ENCODE measurements at regions not wholly inside any gene's neighbourhood (a gene's known extent, or its start where the extent isn't known, plus 50 kb on each side); places are given as distances from the start of the nearest gene placed in this dataset.
"Not testable (repeated sequence)": the region's sequence is repeated elsewhere in the genome, so short reads cannot be mapped to it uniquely, and the experiment has no call there.

- DNase-seq (ENCODE audit: extremely low read depth, low read depth): no peak
Observed at GRCh38 chr13:88360761-88361160, 689.6 kb downstream of the SLITRK5 start.

- no peak for DNase-seq (ENCODE audit: extremely low read depth, low read depth)
Observed at GRCh38 chr13:88369866-88370265, 698.7 kb downstream of the SLITRK5 start.

- no peak for DNase-seq (ENCODE audit: extremely low read depth, low read depth)
Observed at GRCh38 chr13:88376760-88377388, 705.7 kb downstream of the SLITRK5 start.

GRCh38 chr13:88377852-88378251 lies 706.7 kb downstream of the SLITRK5 start:
- DNase-seq (ENCODE audit: extremely low read depth, low read depth): no peak

GRCh38 chr13:88384542-88384941 lies 713.4 kb downstream of the SLITRK5 start:
- no peak for DNase-seq (ENCODE audit: extremely low read depth, low read depth)

- DNase-seq (ENCODE audit: extremely low read depth, low read depth): no peak
Observed at GRCh38 chr13:88395804-88396203, 724.6 kb downstream of the SLITRK5 start.

GRCh38 chr13:88411696-88412095 lies 740.5 kb downstream of the SLITRK5 start:
- DNase-seq (ENCODE audit: extremely low read depth, low read depth): no peak

GRCh38 chr13:88417801-88418200 lies 746.6 kb downstream of the SLITRK5 start:
- no peak for DNase-seq (ENCODE audit: extremely low read depth, low read depth)

GRCh38 chr13:88424463-88424862 lies 753.3 kb downstream of the SLITRK5 start:
- DNase-seq (ENCODE audit: extremely low read depth, low read depth): no peak

GRCh38 chr13:88426661-88427060 lies 755.5 kb downstream of the SLITRK5 start:
- no peak for DNase-seq (ENCODE audit: extremely low read depth, low read depth)

- no peak for DNase-seq (ENCODE audit: extremely low read depth, low read depth)
Observed at GRCh38 chr13:88429862-88430261, 758.7 kb downstream of the SLITRK5 start.

- no peak for DNase-seq (ENCODE audit: extremely low read depth, low read depth)
Observed at GRCh38 chr13:88434953-88435352, 763.8 kb downstream of the SLITRK5 start.

- no peak for DNase-seq (ENCODE audit: extremely low read depth, low read depth)
Observed at GRCh38 chr13:88436974-88437373, 765.8 kb downstream of the SLITRK5 start.

- DNase-seq (ENCODE audit: extremely low read depth, low read depth): no peak
Observed at GRCh38 chr13:88450515-88450914, 779.3 kb downstream of the SLITRK5 start.

- no peak for DNase-seq (ENCODE audit: extremely low read depth, low read depth)
Observed at GRCh38 chr13:88456151-88456550, 785.0 kb downstream of the SLITRK5 start.

- no peak for DNase-seq (ENCODE audit: extremely low read depth, low read depth)
Observed at GRCh38 chr13:88459331-88459730, 788.2 kb downstream of the SLITRK5 start.

- no peak for DNase-seq (ENCODE audit: extremely low read depth, low read depth)
Observed at GRCh38 chr13:88461272-88462009, 790.3 kb downstream of the SLITRK5 start.

GRCh38 chr13:88464851-88465250 lies 793.7 kb downstream of the SLITRK5 start:
- DNase-seq (ENCODE audit: extremely low read depth, low read depth): no peak

- no peak for DNase-seq (ENCODE audit: extremely low read depth, low read depth)
Observed at GRCh38 chr13:88472316-88472715, 801.1 kb downstream of the SLITRK5 start.

- DNase-seq (ENCODE audit: extremely low read depth, low read depth): no peak
Observed at GRCh38 chr13:88483202-88483601, 812.0 kb downstream of the SLITRK5 start.

- DNase-seq (ENCODE audit: extremely low read depth, low read depth): no peak
Observed at GRCh38 chr13:88507909-88508308, 836.7 kb downstream of the SLITRK5 start.

- not testable (repeated sequence) for DNase-seq (ENCODE audit: extremely low read depth, low read depth)
Observed at GRCh38 chr13:88512993-88513392, 841.8 kb downstream of the SLITRK5 start.
